Thyroid gland (tissue), 4 donors: ENCODE measurements at regions not wholly inside any gene's neighbourhood (a gene's known extent, or its start where the extent isn't known, plus 50 kb on each side); places are given as distances from the start of the nearest gene placed in this dataset.

Source experiments
- CTCF ChIP-seq, 6 experiments: fragments of 200-600 bp in 3 of 6; fragments of 450-650 bp in 3 of 6; sonication (generic) in 3 of 6; IDR thresholded peaks; one replicate each; pipeline ENCODE4 v1.5.1; 2016 to 2019; ENCODE audit warnings: antibody characterized with exemption in 6 of 6, mild to moderate bottlenecking in 2 of 6, inconsistent platforms in 1 of 6, moderate library complexity in 1 of 6
- POLR2A ChIP-seq, 2 donors: fragments of 450-650 bp; IDR thresholded peaks; one replicate each; pipeline ENCODE4 v1.6.1; 2017; ENCODE audit warnings: antibody characterized with exemption in 2 of 2, mild to moderate bottlenecking in 2 of 2, moderate library complexity in 1 of 2

DNA sequence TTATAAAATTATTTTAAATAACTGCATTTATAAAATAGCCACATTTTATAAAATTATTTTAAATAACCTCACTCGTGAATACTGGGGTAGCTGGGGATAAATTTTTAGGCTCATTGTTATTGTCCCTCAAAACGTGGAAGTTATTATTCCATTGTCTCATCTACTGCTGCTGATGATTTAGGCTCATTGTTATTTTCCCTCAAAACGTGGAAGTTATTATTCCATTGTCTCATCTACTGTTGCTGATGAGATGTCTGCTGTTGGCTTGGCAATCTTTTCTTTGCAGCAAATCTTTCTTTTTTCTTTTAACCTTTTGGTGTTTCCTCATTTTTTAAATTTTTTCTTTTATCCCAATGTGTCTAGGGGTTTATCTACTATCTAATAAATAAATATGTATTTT is 182.6 kb upstream of the PZP start:
- TF ChIP-seq CTCF (IDR thresholded peaks at IDR 0.05) (no peak), POLR2A (IDR thresholded peaks at IDR 0.05) (no peak)
